PC-3 (cell line): ENCODE measurements at regions not wholly inside any gene's neighbourhood (a gene's known extent, or its start where the extent isn't known, plus 50 kb on each side); places are given as distances from the start of the nearest gene placed in this dataset.

Experiments used
- ATAC-seq: fragments of 200-7000 bp; cut with Tn5 transposase; 2 replicates; pipeline ENCODE4 v1.9.1; 2020; ENCODE audit warnings: mild to moderate bottlenecking, moderate library complexity
- BruUV-seq: library from RNA; stranded (reverse); fragments of 400-500 nt; replicated peaks from 2 replicates; lab custom pipeline; 2021; lab: Mats Ljungman, UMichigan
- CTCF ChIA-PET: fragments of 300-600 bp; sonication (Branson Sonifier 250); formaldehyde crosslinking; loops from one replicate; lab custom pipeline; 2022; ENCODE audit warnings: antibody characterized with exemption; lab: Charles Lee
- POLR2A ChIA-PET: fragments of 300-600 bp; sonication (Branson Sonifier 250); formaldehyde crosslinking; loops from one replicate; lab custom pipeline; 2022; ENCODE audit warnings: antibody characterized with exemption; ENCODE audit not compliant: unreplicated experiment; lab: Charles Lee
- DNase-seq: peaks from one replicate; pipeline ENCODE4 v3.0.0-alpha.2; 2015
- H2AFZ ChIP-seq: fragments of 300-600 bp; sonication (generic); 2 replicates; pipeline ENCODE4 v1.6.0; 2016; ENCODE audit warnings: antibody characterized with exemption, low read length
- H3F3A ChIP-seq: fragments of 300-600 bp; sonication (generic); one replicate; pipeline ENCODE4 v1.6.0; 2017; ENCODE audit warnings: antibody characterized with exemption, low read length, control low read depth, mild to moderate bottlenecking; ENCODE audit not compliant: unreplicated experiment
- H3K27ac ChIP-seq: fragments of 300-600 bp; sonication (generic); 2 replicates; pipeline ENCODE4 v1.5.1; 2016; ENCODE audit warnings: mild to moderate bottlenecking, low read length
- H3K27me3 ChIP-seq: fragments of 300-600 bp; sonication (generic); 2 replicates; pipeline ENCODE4 v1.6.1; 2016; ENCODE audit warnings: low read length, mixed read lengths
- H3K36me3 ChIP-seq: fragments of 300-600 bp; sonication (generic); 2 replicates; pipeline ENCODE4 v1.6.1; 2016; ENCODE audit warnings: low read depth, mixed run types, low read length, mixed read lengths
- H3K4me1 ChIP-seq: fragments of 300-600 bp; sonication (generic); 2 replicates; pipeline ENCODE4 v1.5.1; 2016; ENCODE audit warnings: low read length; ENCODE audit not compliant: insufficient read depth
- H3K4me2 ChIP-seq: fragments of 300-600 bp; sonication (generic); 2 replicates; pipeline ENCODE4 v1.6.0; 2016; ENCODE audit warnings: low read length
- H3K4me3 ChIP-seq: fragments of 300-600 bp; sonication (generic); 2 replicates; pipeline ENCODE4 v1.5.1; 2016; ENCODE audit warnings: mild to moderate bottlenecking, low read length, mixed read lengths
- H3K79me2 ChIP-seq: fragments of 300-600 bp; sonication (generic); 2 replicates; pipeline ENCODE4 v1.6.1; 2017; ENCODE audit warnings: low read length, mixed read lengths
- H3K9ac ChIP-seq: fragments of 300-600 bp; sonication (generic); 2 replicates; pipeline ENCODE4 v1.6.0; 2016; ENCODE audit warnings: mild to moderate bottlenecking, low read length
- H3K9me2 ChIP-seq: fragments of 300-600 bp; sonication (generic); replicated peaks from 2 replicates; pipeline ENCODE4 v1.6.1; 2016; ENCODE audit warnings: mixed run types, low read length, mixed read lengths
- H3K9me3 ChIP-seq: fragments of 300-600 bp; sonication (generic); 2 replicates; pipeline ENCODE4 v1.6.1; 2016; ENCODE audit warnings: low read length, mixed read lengths
- H4K20me1 ChIP-seq: fragments of 300-600 bp; sonication (generic); 2 replicates; pipeline ENCODE4 v1.6.1; 2016; ENCODE audit warnings: low read length, mixed read lengths
- EZH2 ChIP-seq: fragments of 300-600 bp; sonication (generic); IDR thresholded peaks from one replicate; pipeline ENCODE4 v1.6.1; 2017; ENCODE audit warnings: antibody characterized with exemption, mild to moderate bottlenecking, low read length; ENCODE audit not compliant: unreplicated experiment
- EZH2phosphoT487 ChIP-seq: fragments of 300-600 bp; sonication (generic); IDR thresholded peaks from 2 replicates; pipeline ENCODE4 v1.6.1; 2018; ENCODE audit warnings: mild to moderate bottlenecking, antibody characterized with exemption, low read length, borderline replicate concordance
- intact Hi-C: fragments of 100-400 bp; cut with micrococcal nuclease; formaldehyde crosslinking; loops from 2 replicates; pipeline ENCODE4 v1.9.0; 2023
- TF ChIP-seq, protein P1 (sequence below): fragments of 300-600 bp; sonication (generic); conservative IDR thresholded peaks from 2 replicates; pipeline ENCODE4 v1.5.1; 2017; ENCODE audit warnings: antibody characterized with exemption, low read depth, mild to moderate bottlenecking, low read length

DNA sequence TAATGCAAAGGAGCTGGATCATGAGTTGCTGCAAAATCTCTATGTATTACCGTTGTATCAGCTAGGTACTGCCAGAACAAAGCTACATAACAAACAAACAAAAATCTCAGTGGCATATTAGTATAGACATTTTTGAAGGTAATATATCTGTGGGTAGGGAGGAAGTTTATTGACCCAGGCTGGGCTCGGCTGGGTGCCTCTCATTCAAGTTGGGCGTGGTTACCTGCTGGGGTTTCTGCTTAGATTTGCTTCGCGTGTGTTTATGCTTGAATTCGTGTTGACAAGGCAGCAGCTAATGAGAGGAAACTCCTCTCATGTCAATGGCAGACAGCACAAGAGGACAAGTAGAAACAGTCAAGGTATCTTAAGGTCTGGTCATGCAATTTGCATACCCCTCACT is 520.7 kb downstream of the SOX5 start:
- H3K4me2 ChIP-seq, result no peak overlapping the region
- no peaks in the 10 kb centered on the region for H3K36me3 ChIP-seq
- BruUV-seq, result no TSS peak
- no peak overlapping the region for H3K9ac ChIP-seq
- intact Hi-C loops, result no loop called here
- no peak overlapping the region for H3K4me3 ChIP-seq
- DNase-seq (no peak), ATAC-seq (no peak)
- no peaks in the 10 kb centered on the region for H3K9me3 ChIP-seq
- POLR2A ChIA-PET, result no interaction called here
- no peaks in the 10 kb centered on the region for H3K4me1 ChIP-seq
- no peak overlapping the region for H3K27ac ChIP-seq
- CTCF ChIA-PET, result no interaction called here
- no peaks in the 10 kb centered on the region for H4K20me1 ChIP-seq
- no peak overlapping the region for H2AFZ ChIP-seq
- no peak for TF ChIP-seq EZH2
- TF ChIP-seq, protein P1, sequence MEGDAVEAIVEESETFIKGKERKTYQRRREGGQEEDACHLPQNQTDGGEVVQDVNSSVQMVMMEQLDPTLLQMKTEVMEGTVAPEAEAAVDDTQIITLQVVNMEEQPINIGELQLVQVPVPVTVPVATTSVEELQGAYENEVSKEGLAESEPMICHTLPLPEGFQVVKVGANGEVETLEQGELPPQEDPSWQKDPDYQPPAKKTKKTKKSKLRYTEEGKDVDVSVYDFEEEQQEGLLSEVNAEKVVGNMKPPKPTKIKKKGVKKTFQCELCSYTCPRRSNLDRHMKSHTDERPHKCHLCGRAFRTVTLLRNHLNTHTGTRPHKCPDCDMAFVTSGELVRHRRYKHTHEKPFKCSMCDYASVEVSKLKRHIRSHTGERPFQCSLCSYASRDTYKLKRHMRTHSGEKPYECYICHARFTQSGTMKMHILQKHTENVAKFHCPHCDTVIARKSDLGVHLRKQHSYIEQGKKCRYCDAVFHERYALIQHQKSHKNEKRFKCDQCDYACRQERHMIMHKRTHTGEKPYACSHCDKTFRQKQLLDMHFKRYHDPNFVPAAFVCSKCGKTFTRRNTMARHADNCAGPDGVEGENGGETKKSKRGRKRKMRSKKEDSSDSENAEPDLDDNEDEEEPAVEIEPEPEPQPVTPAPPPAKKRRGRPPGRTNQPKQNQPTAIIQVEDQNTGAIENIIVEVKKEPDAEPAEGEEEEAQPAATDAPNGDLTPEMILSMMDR, result no peak
- no peak for TF ChIP-seq EZH2phosphoT487
- no peaks in the 10 kb centered on the region for H3F3A ChIP-seq
- no peaks in the 10 kb centered on the region for H3K79me2 ChIP-seq
- H3K9me2 ChIP-seq, result no peaks in the 10 kb centered on the region
- H3K27me3 ChIP-seq, result no peaks in the 10 kb centered on the region

DNA sequence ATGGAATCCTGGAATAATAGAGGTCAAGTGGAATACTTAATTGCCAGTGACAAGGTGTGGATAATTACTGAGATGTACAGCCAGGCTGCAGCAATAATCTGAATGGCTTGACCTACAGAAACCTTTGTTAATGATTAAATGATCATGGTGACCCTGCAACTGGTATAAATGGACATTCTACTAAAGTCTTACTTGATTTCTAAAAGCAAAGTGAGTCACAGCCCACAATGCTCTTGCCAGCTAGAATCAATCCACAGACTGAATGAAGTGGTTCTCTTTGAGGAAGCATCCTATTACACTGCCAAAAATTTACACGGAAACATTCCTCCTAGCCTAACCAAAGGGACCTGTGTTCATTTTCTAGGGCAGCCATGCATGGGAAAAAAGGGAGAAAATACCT is 518.5 kb downstream of the SOX5 start:
- TF ChIP-seq EZH2phosphoT487 (no peak), EZH2 (no peak)
- TF ChIP-seq, protein P1, result no peak
- Histone ChIP-seq H4K20me1 (no peaks in the 10 kb centered on the region), H3K9me3 (no peaks in the 10 kb centered on the region), H3K36me3 (no peaks in the 10 kb centered on the region), H3K4me3 (no peak overlapping the region), H2AFZ (no peak overlapping the region), H3K4me2 (no peak overlapping the region), H3K9me2 (no peaks in the 10 kb centered on the region), H3K27me3 (no peaks in the 10 kb centered on the region), H3K9ac (no peak overlapping the region), H3K79me2 (no peaks in the 10 kb centered on the region), H3F3A (no peaks in the 10 kb centered on the region), H3K4me1 (no peaks in the 10 kb centered on the region), H3K27ac (no peak overlapping the region)
- ChIA-PET CTCF (no interaction called here), POLR2A (no interaction called here)
- no TSS peak for BruUV-seq
- intact Hi-C loops, result no loop called here
- no peak for ATAC-seq
- DNase-seq, result no peak

DNA sequence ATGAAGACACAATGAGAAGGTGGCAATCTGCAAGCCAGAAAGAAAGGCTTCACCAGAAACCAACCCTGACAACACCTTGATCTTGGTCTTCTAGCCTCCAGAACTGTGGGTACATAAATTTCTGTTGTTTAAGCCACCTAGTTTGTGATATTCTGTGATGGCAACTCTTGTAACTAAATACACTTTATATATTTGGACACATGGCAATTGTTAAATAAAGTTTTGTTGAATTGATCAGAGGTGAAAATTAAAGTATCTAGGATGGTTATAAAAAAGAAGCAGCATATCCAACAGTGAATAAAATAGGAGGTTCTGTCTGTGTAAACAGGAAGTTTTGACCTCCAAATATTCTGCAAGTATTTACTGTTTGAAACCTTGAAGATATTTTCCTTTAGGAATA is 516.3 kb downstream of the SOX5 start:
- no peaks in the 10 kb centered on the region for H3K9me2 ChIP-seq
- H3K4me3 ChIP-seq, result no peak overlapping the region
- ChIA-PET CTCF (no interaction called here), POLR2A (no interaction called here)
- H3K4me1 ChIP-seq, result no peaks in the 10 kb centered on the region
- H3K4me2 ChIP-seq, result no peak overlapping the region
- no peaks in the 10 kb centered on the region for H3F3A ChIP-seq
- no peak for ATAC-seq
- H3K27ac ChIP-seq, result no peak overlapping the region
- TF ChIP-seq, protein P1, result no peak
- TF ChIP-seq EZH2, result no peak
- no peak for TF ChIP-seq EZH2phosphoT487
- intact Hi-C loops, result no loop called here
- no peaks in the 10 kb centered on the region for H3K27me3 ChIP-seq
- no peaks in the 10 kb centered on the region for H4K20me1 ChIP-seq
- H2AFZ ChIP-seq, result no peak overlapping the region
- no peak overlapping the region for H3K9ac ChIP-seq
- no peaks in the 10 kb centered on the region for H3K79me2 ChIP-seq
- H3K9me3 ChIP-seq, result no peaks in the 10 kb centered on the region
- no TSS peak for BruUV-seq
- no peak for DNase-seq
- H3K36me3 ChIP-seq, result no peaks in the 10 kb centered on the region
